ENCODE measurements at regions not wholly inside any gene's neighbourhood (a gene's known extent, or its start where the extent isn't known, plus 50 kb on each side); places are given as distances from the start of the nearest gene placed in this dataset.

GRCh38 chr6:156647140-156647784, 129.9 kb upstream of the ARID1B start:
- intact Hi-C loops (cut with DNase I) = no loop called here
- H3K9me3 ChIP-seq = peaks cover 0 to 7% (median 3%) of the 10 kb centered on the region in 4 donors
- 64% methylated on average over 9 of the region's 9 CpGs for WGBS
- H3K27ac ChIP-seq (replicated peaks in 1 of 4) = no peak overlapping the region
- no peaks in the 10 kb centered on the region for H3K27me3 ChIP-seq
- no peak overlapping the region for H3K4me3 ChIP-seq
- no peaks in the 10 kb centered on the region for H3K4me1 ChIP-seq
- no peak for TF ChIP-seq POLR2AphosphoS5 (IDR thresholded peaks at IDR 0.05)
- TF ChIP-seq POLR2A (IDR thresholded peaks at IDR 0.05; ENCODE audit: low read depth) = no peak
- no peak for TF ChIP-seq EP300 (IDR thresholded peaks at IDR 0.05)
- TF ChIP-seq CTCF (IDR thresholded peaks at IDR 0.05) = no peak
- no peaks in the 10 kb centered on the region for H3K36me3 ChIP-seq
- DNase-seq (ENCODE audit: extremely low spot score) = no peak

GRCh38 chr6:156646496-156646895, 130.7 kb upstream of the ARID1B start:
- no peak overlapping the region for H3K27ac ChIP-seq (replicated peaks in 1 of 4)
- DNase-seq (ENCODE audit: extremely low spot score) = no peak
- no peak overlapping the region for H3K4me3 ChIP-seq
- no peak for TF ChIP-seq CTCF (IDR thresholded peaks at IDR 0.05)
- no peak for TF ChIP-seq EP300 (IDR thresholded peaks at IDR 0.05)
- intact Hi-C loops (cut with DNase I) = no loop called here
- no peaks in the 10 kb centered on the region for H3K4me1 ChIP-seq
- H3K27me3 ChIP-seq = no peaks in the 10 kb centered on the region
- WGBS = 77% methylated on average over 6 of the region's 6 CpGs
- no peaks in the 10 kb centered on the region for H3K36me3 ChIP-seq
- H3K9me3 ChIP-seq = peaks cover 0 to 9% (median 4%) of the 10 kb centered on the region in 4 donors

- Histone ChIP-seq H3K27me3 (no peaks in the 10 kb centered on the region), H3K4me3 (no peak overlapping the region), H3K4me1 (no peaks in the 10 kb centered on the region), H3K36me3 (no peaks in the 10 kb centered on the region), H3K27ac (replicated peaks in 1 of 4) (no peak overlapping the region), H3K9me3 (peaks cover 0 to 4% (median 1%) of the 10 kb centered on the region in 4 donors)
- TF ChIP-seq EP300 (IDR thresholded peaks at IDR 0.05) (no peak), POLR2AphosphoS5 (IDR thresholded peaks at IDR 0.05) (no peak), POLR2A (IDR thresholded peaks at IDR 0.05; ENCODE audit: low read depth) (no peak), CTCF (IDR thresholded peaks at IDR 0.05) (no peak)
- no peak for DNase-seq (ENCODE audit: extremely low spot score)
- WGBS = 73% methylated on average over 5 of the region's 5 CpGs
- intact Hi-C loops (cut with DNase I) = no loop called here
Observed at GRCh38 chr6:156645097-156645496, 132.1 kb upstream of the ARID1B start.

DNA sequence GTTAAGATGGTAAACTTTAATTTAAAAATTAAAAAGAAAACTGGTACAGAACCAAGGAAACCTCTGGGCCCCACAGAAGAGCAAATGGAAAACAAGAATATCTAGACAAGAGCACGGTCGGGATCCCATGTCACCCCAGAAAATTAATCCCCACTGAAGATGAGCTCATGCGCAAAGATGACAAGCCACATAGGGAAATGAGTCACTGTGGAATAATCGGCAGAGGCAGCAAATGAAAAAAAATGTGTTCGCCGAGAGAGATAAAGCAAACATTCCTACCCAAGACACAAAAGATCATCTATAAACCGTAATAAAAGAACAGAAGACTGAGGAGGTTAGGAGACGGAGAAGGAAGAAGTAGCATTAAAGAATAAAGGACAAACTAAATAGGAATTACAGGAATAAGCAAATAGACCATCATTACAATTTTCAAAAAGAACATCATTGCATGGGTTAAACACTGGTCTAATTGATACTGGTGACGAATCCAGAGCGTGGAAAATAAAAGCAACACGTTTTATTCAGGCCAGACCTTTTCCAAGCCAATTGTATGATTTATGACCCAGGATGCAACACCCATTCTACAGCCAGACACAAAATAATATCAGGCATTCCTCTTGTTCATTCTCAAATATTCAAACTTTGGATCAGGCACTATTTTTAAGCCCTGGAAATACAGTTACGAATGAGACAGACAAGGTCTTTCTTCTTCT, 138.0 kb upstream of the ARID1B start:
- TF ChIP-seq POLR2A (IDR thresholded peaks at IDR 0.05; ENCODE audit: low read depth) (no peak), EP300 (IDR thresholded peaks at IDR 0.05) (no peak), CTCF (IDR thresholded peaks at IDR 0.05) (no peak), POLR2AphosphoS5 (IDR thresholded peaks at IDR 0.05) (no peak)
- Histone ChIP-seq H3K4me1 (peaks cover under 1 to 11% (median 9%) of the 10 kb centered on the region in 4 donors), H3K27me3 (no peaks in the 10 kb centered on the region), H3K9me3 (peaks cover 0 to 4% (median 1%) of the 10 kb centered on the region in 4 donors), H3K36me3 (no peaks in the 10 kb centered on the region), H3K4me3 (no peak overlapping the region), H3K27ac (replicated peaks in 1 of 4) (no peak overlapping the region)
- intact Hi-C loops (cut with DNase I) = no loop called here
- DNase-seq (ENCODE audit: extremely low spot score) = no peak
- WGBS = 87% methylated on average over 12 of the region's 12 CpGs

Measured in esophagus muscularis mucosa (tissue), 4 donors.